PC-3 (cell line): ENCODE measurements at regions not wholly inside any gene's neighbourhood (a gene's known extent, or its start where the extent isn't known, plus 50 kb on each side); places are given as distances from the start of the nearest gene placed in this dataset.

Experiments used
- ATAC-seq: fragments of 200-7000 bp; cut with Tn5 transposase; 2 replicates; pipeline ENCODE4 v1.9.1; 2020; ENCODE audit warnings: mild to moderate bottlenecking, moderate library complexity
- BruUV-seq: library from RNA; stranded (reverse); fragments of 400-500 nt; replicated peaks from 2 replicates; lab custom pipeline; 2021; lab: Mats Ljungman, UMichigan
- CTCF ChIA-PET: fragments of 300-600 bp; sonication (Branson Sonifier 250); formaldehyde crosslinking; loops from one replicate; lab custom pipeline; 2022; ENCODE audit warnings: antibody characterized with exemption; lab: Charles Lee
- POLR2A ChIA-PET: fragments of 300-600 bp; sonication (Branson Sonifier 250); formaldehyde crosslinking; loops from one replicate; lab custom pipeline; 2022; ENCODE audit warnings: antibody characterized with exemption; ENCODE audit not compliant: unreplicated experiment; lab: Charles Lee
- DNase-seq: peaks from one replicate; pipeline ENCODE4 v3.0.0-alpha.2; 2015
- H2AFZ ChIP-seq: fragments of 300-600 bp; sonication (generic); 2 replicates; pipeline ENCODE4 v1.6.0; 2016; ENCODE audit warnings: antibody characterized with exemption, low read length
- H3F3A ChIP-seq: fragments of 300-600 bp; sonication (generic); one replicate; pipeline ENCODE4 v1.6.0; 2017; ENCODE audit warnings: antibody characterized with exemption, low read length, control low read depth, mild to moderate bottlenecking; ENCODE audit not compliant: unreplicated experiment
- H3K27ac ChIP-seq: fragments of 300-600 bp; sonication (generic); 2 replicates; pipeline ENCODE4 v1.5.1; 2016; ENCODE audit warnings: mild to moderate bottlenecking, low read length
- H3K27me3 ChIP-seq: fragments of 300-600 bp; sonication (generic); 2 replicates; pipeline ENCODE4 v1.6.1; 2016; ENCODE audit warnings: low read length, mixed read lengths
- H3K36me3 ChIP-seq: fragments of 300-600 bp; sonication (generic); 2 replicates; pipeline ENCODE4 v1.6.1; 2016; ENCODE audit warnings: low read depth, mixed run types, low read length, mixed read lengths
- H3K4me1 ChIP-seq: fragments of 300-600 bp; sonication (generic); 2 replicates; pipeline ENCODE4 v1.5.1; 2016; ENCODE audit warnings: low read length; ENCODE audit not compliant: insufficient read depth
- H3K4me2 ChIP-seq: fragments of 300-600 bp; sonication (generic); 2 replicates; pipeline ENCODE4 v1.6.0; 2016; ENCODE audit warnings: low read length
- H3K4me3 ChIP-seq: fragments of 300-600 bp; sonication (generic); 2 replicates; pipeline ENCODE4 v1.5.1; 2016; ENCODE audit warnings: mild to moderate bottlenecking, low read length, mixed read lengths
- H3K79me2 ChIP-seq: fragments of 300-600 bp; sonication (generic); 2 replicates; pipeline ENCODE4 v1.6.1; 2017; ENCODE audit warnings: low read length, mixed read lengths
- H3K9ac ChIP-seq: fragments of 300-600 bp; sonication (generic); 2 replicates; pipeline ENCODE4 v1.6.0; 2016; ENCODE audit warnings: mild to moderate bottlenecking, low read length
- H3K9me2 ChIP-seq: fragments of 300-600 bp; sonication (generic); replicated peaks from 2 replicates; pipeline ENCODE4 v1.6.1; 2016; ENCODE audit warnings: mixed run types, low read length, mixed read lengths
- H3K9me3 ChIP-seq: fragments of 300-600 bp; sonication (generic); 2 replicates; pipeline ENCODE4 v1.6.1; 2016; ENCODE audit warnings: low read length, mixed read lengths
- H4K20me1 ChIP-seq: fragments of 300-600 bp; sonication (generic); 2 replicates; pipeline ENCODE4 v1.6.1; 2016; ENCODE audit warnings: low read length, mixed read lengths
- EZH2 ChIP-seq: fragments of 300-600 bp; sonication (generic); IDR thresholded peaks from one replicate; pipeline ENCODE4 v1.6.1; 2017; ENCODE audit warnings: antibody characterized with exemption, mild to moderate bottlenecking, low read length; ENCODE audit not compliant: unreplicated experiment
- EZH2phosphoT487 ChIP-seq: fragments of 300-600 bp; sonication (generic); IDR thresholded peaks from 2 replicates; pipeline ENCODE4 v1.6.1; 2018; ENCODE audit warnings: mild to moderate bottlenecking, antibody characterized with exemption, low read length, borderline replicate concordance
- intact Hi-C: fragments of 100-400 bp; cut with micrococcal nuclease; formaldehyde crosslinking; loops from 2 replicates; pipeline ENCODE4 v1.9.0; 2023
- TF ChIP-seq, protein P1 (sequence below): fragments of 300-600 bp; sonication (generic); conservative IDR thresholded peaks from 2 replicates; pipeline ENCODE4 v1.5.1; 2017; ENCODE audit warnings: antibody characterized with exemption, low read depth, mild to moderate bottlenecking, low read length

DNA sequence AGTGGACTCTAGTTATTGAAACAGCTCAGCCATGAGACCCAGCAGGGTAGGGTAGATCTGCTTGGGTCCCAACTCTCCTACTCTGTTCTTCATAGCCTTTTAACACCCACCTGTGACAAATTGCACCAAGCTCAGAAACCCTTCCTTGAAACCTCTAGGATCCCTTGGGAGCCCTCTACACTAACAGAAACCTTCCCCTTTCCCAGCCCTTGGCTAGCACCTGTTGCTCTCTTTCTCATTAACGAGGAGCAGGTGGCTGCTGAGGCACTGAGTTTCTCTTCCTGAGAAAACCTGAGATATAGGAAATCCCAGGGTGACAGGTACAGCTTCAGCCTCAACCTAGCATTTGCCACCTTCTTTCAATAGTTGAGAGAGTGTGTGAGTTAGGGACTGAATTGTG lies 88.3 kb upstream of the CLSTN2 start:
- intact Hi-C loops: no loop called here

DNA sequence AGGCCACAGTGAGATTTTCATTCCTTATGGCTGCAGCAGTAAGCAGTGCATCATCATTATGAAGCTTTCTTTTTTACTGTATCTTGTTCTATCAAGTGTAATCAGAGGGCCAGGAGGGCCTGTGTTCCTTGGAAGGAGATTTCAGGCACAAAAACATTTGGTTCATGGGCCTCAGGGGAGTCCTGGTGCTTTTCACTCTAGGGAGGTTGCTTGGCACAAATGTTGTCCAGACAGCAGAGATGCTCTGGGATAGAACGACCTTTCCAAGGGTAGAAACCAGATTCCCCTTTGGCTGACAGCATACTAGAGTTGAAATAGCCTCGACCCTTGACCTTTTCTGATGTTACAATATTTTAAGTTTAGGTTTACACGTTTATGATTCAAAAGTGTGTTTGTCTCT lies 95.3 kb upstream of the CLSTN2 start:
- intact Hi-C loops: no loop called here
- Histone ChIP-seq H3K79me2 (no peaks in the 10 kb centered on the region), H3K9me3 (no peaks in the 10 kb centered on the region), H3K27me3 (no peaks in the 10 kb centered on the region), H3K4me2 (no peak overlapping the region), H3F3A (no peaks in the 10 kb centered on the region), H3K9me2 (no peaks in the 10 kb centered on the region), H3K4me1 (no peaks in the 10 kb centered on the region), H2AFZ (no peak overlapping the region), H3K36me3 (no peaks in the 10 kb centered on the region), H3K4me3 (no peak overlapping the region), H4K20me1 (no peaks in the 10 kb centered on the region), H3K9ac (no peak overlapping the region), H3K27ac (no peak overlapping the region)
- ChIA-PET CTCF (no interaction called here), POLR2A (no interaction called here)
- TF ChIP-seq EZH2 (no peak), EZH2phosphoT487 (no peak)
- TF ChIP-seq, protein P1, sequence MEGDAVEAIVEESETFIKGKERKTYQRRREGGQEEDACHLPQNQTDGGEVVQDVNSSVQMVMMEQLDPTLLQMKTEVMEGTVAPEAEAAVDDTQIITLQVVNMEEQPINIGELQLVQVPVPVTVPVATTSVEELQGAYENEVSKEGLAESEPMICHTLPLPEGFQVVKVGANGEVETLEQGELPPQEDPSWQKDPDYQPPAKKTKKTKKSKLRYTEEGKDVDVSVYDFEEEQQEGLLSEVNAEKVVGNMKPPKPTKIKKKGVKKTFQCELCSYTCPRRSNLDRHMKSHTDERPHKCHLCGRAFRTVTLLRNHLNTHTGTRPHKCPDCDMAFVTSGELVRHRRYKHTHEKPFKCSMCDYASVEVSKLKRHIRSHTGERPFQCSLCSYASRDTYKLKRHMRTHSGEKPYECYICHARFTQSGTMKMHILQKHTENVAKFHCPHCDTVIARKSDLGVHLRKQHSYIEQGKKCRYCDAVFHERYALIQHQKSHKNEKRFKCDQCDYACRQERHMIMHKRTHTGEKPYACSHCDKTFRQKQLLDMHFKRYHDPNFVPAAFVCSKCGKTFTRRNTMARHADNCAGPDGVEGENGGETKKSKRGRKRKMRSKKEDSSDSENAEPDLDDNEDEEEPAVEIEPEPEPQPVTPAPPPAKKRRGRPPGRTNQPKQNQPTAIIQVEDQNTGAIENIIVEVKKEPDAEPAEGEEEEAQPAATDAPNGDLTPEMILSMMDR: no peak
- ATAC-seq: no peak
- no peak for DNase-seq
- BruUV-seq: no TSS peak

More for the DNA sequence above, 88.3 kb upstream of the CLSTN2 start:
- no peak overlapping the region for H2AFZ ChIP-seq
- DNase-seq: no peak
- H3K79me2 ChIP-seq: no peaks in the 10 kb centered on the region
- H3K27me3 ChIP-seq: no peaks in the 10 kb centered on the region
- no peak for ATAC-seq
- H3F3A ChIP-seq: no peaks in the 10 kb centered on the region
- no peaks in the 10 kb centered on the region for H3K4me1 ChIP-seq
- no peak overlapping the region for H3K9ac ChIP-seq
- H4K20me1 ChIP-seq: no peaks in the 10 kb centered on the region
- H3K9me2 ChIP-seq: no peaks in the 10 kb centered on the region
- H3K36me3 ChIP-seq: no peaks in the 10 kb centered on the region
- H3K9me3 ChIP-seq: no peaks in the 10 kb centered on the region
- ChIA-PET CTCF (no interaction called here), POLR2A (no interaction called here)
- no peak overlapping the region for H3K27ac ChIP-seq
- BruUV-seq: no TSS peak
- no peak overlapping the region for H3K4me2 ChIP-seq
- H3K4me3 ChIP-seq: no peak overlapping the region
- TF ChIP-seq EZH2phosphoT487: no peak
- no peak for TF ChIP-seq EZH2
- TF ChIP-seq, protein P1: no peak

DNA sequence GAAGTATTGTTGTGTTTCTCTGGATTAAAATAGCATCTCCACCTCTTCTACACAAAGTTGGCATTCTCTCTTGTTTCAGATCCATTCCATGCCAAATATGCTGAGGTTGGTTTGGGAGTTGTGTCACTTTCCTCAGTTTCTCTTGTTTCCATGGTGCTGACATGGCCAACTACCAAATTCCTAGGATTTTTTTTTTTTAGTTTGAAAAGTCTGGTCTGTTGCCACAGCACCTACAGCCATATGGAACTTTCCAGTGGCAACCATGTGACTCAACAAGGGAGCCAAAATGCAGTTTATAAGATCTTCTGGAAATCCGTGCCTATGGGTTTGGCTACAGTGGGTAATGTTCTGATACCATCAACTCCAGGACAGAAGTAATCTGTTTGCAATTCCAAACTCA lies 96.0 kb upstream of the CLSTN2 start:
- no peak overlapping the region for H3K4me2 ChIP-seq
- BruUV-seq: no TSS peak
- H3K9me3 ChIP-seq: no peaks in the 10 kb centered on the region
- H3K27ac ChIP-seq: no peak overlapping the region
- H3K36me3 ChIP-seq: no peaks in the 10 kb centered on the region
- H2AFZ ChIP-seq: no peak overlapping the region
- H3K27me3 ChIP-seq: no peaks in the 10 kb centered on the region
- no peak overlapping the region for H3K4me3 ChIP-seq
- H3K79me2 ChIP-seq: no peaks in the 10 kb centered on the region
- intact Hi-C loops: no loop called here
- H4K20me1 ChIP-seq: no peaks in the 10 kb centered on the region
- ATAC-seq (no peak), DNase-seq (no peak)
- no peaks in the 10 kb centered on the region for H3K9me2 ChIP-seq
- no peaks in the 10 kb centered on the region for H3F3A ChIP-seq
- POLR2A ChIA-PET: no interaction called here
- no peak overlapping the region for H3K9ac ChIP-seq
- CTCF ChIA-PET: no interaction called here
- TF ChIP-seq, protein P1: no peak
- TF ChIP-seq EZH2phosphoT487: no peak
- no peak for TF ChIP-seq EZH2
- no peaks in the 10 kb centered on the region for H3K4me1 ChIP-seq
